ENCODE measurements at regions not wholly inside any gene's neighbourhood (a gene's known extent, or its start where the extent isn't known, plus 50 kb on each side); places are given as distances from the start of the nearest gene placed in this dataset.

- WGBS, result 70% methylated on average over 6 of the region's 6 CpGs
- Histone ChIP-seq H3K4me1 (no peaks in the 10 kb centered on the region), H3K27ac (replicated peaks in 1 of 4) (no peak overlapping the region), H3K27me3 (peaks cover 0 to 35% (median 0%) of the 10 kb centered on the region in 4 donors), H3K9me3 (no peaks in the 10 kb centered on the region), H3K36me3 (no peaks in the 10 kb centered on the region), H3K4me3 (no peak overlapping the region)
- intact Hi-C loops (cut with DNase I), result no loop called here
- no peak for DNase-seq (ENCODE audit: extremely low spot score)
- no peak for TF ChIP-seq POLR2A (IDR thresholded peaks at IDR 0.05; ENCODE audit: low read depth)
- TF ChIP-seq CTCF (IDR thresholded peaks at IDR 0.05), result no peak
- TF ChIP-seq POLR2AphosphoS5 (IDR thresholded peaks at IDR 0.05), result no peak
These were observed 88.3 kb downstream of the LHX2 start for GRCh38 chr9:124099860-124100259.

GRCh38 chr9:124101215-124101968 lies 89.8 kb downstream of the LHX2 start:
- Histone ChIP-seq H3K9me3 (no peaks in the 10 kb centered on the region), H3K27me3 (peaks cover 0 to 46% (median 0%) of the 10 kb centered on the region in 4 donors), H3K36me3 (no peaks in the 10 kb centered on the region), H3K4me3 (no peak overlapping the region), H3K4me1 (no peaks in the 10 kb centered on the region), H3K27ac (replicated peaks in 1 of 4) (no peak overlapping the region)
- intact Hi-C loops (cut with DNase I), result no loop called here
- TF ChIP-seq POLR2A (IDR thresholded peaks at IDR 0.05; ENCODE audit: low read depth) (no peak), EP300 (IDR thresholded peaks at IDR 0.05) (no peak), CTCF (IDR thresholded peaks at IDR 0.05) (no peak), POLR2AphosphoS5 (IDR thresholded peaks at IDR 0.05) (no peak)
- 53% methylated on average over 5 of the region's 6 CpGs for WGBS
- no peak for DNase-seq (ENCODE audit: extremely low spot score)

- no peak for TF ChIP-seq CTCF (IDR thresholded peaks at IDR 0.05)
- no peak for TF ChIP-seq EP300 (IDR thresholded peaks at IDR 0.05)
- no peak for TF ChIP-seq POLR2A (IDR thresholded peaks at IDR 0.05; ENCODE audit: low read depth)
- TF ChIP-seq POLR2AphosphoS5 (IDR thresholded peaks at IDR 0.05), result no peak
- Histone ChIP-seq H3K27ac (replicated peaks in 1 of 4) (no peak overlapping the region), H3K36me3 (no peaks in the 10 kb centered on the region), H3K4me3 (no peak overlapping the region), H3K27me3 (peaks cover 0 to 51% (median 0%) of the 10 kb centered on the region in 4 donors), H3K9me3 (no peaks in the 10 kb centered on the region), H3K4me1 (no peaks in the 10 kb centered on the region)
- WGBS, result 63% methylated on average over 7 of the region's 7 CpGs
- intact Hi-C loops (cut with DNase I), result no loop called here
- DNase-seq (ENCODE audit: extremely low spot score), result no peak
These were observed 90.4 kb downstream of the LHX2 start for GRCh38 chr9:124101969-124102345.

GRCh38 chr9:124102363-124102762 lies 90.8 kb downstream of the LHX2 start:
- Histone ChIP-seq H3K36me3 (no peaks in the 10 kb centered on the region), H3K27me3 (peaks cover 0 to 52% (median 0%) of the 10 kb centered on the region in 4 donors), H3K4me3 (no peak overlapping the region), H3K4me1 (no peaks in the 10 kb centered on the region), H3K27ac (replicated peaks in 1 of 4) (no peak overlapping the region), H3K9me3 (no peaks in the 10 kb centered on the region)
- TF ChIP-seq EP300 (IDR thresholded peaks at IDR 0.05), result no peak
- intact Hi-C loops (cut with DNase I), result no loop called here
- 43% methylated on average over 3 of the region's 3 CpGs for WGBS
- no peak for DNase-seq (ENCODE audit: extremely low spot score)

- H3K27ac ChIP-seq (replicated peaks in 1 of 4), result no peak overlapping the region
- no peak for DNase-seq (ENCODE audit: extremely low spot score)
- H3K36me3 ChIP-seq, result no peaks in the 10 kb centered on the region
- H3K9me3 ChIP-seq, result no peaks in the 10 kb centered on the region
- intact Hi-C loops (cut with DNase I), result no loop called here
- 80% methylated on average over 3 of the region's 3 CpGs for WGBS
- no peak overlapping the region for H3K4me3 ChIP-seq
- H3K27me3 ChIP-seq, result peaks cover 0 to 31% (median 0%) of the 10 kb centered on the region in 4 donors
- H3K4me1 ChIP-seq, result no peaks in the 10 kb centered on the region
- TF ChIP-seq CTCF (IDR thresholded peaks at IDR 0.05) (no peak), EP300 (IDR thresholded peaks at IDR 0.05) (no peak)
These were observed 93.7 kb downstream of the LHX2 start for GRCh38 chr9:124105266-124105665.
